Astrocyte of the cerebellum (primary cell): ENCODE measurements at regions not wholly inside any gene's neighbourhood (a gene's known extent, or its start where the extent isn't known, plus 50 kb on each side); places are given as distances from the start of the nearest gene placed in this dataset.

Source experiments
- DNase-seq: peaks from one replicate; pipeline ENCODE4 v3.0.0-alpha.2; 2011; ENCODE audit warnings: low read depth
- H3K4me3 ChIP-seq: 2 replicates; pipeline ENCODE4 v1.5.1; 2011; ENCODE audit warnings: mild to moderate bottlenecking, low read depth, low read length, moderate library complexity
- in situ Hi-C: cut with HindIII; loops from 2 replicates; pipeline ENCODE4 v1.10.0; 2017; ENCODE audit warnings: low sequenced_read_pairs
- TF ChIP-seq, protein P1 (sequence below): IDR thresholded peaks from 2 replicates; pipeline ENCODE4 v1.5.1; 2012; ENCODE audit warnings: low read length, low read depth, moderate library complexity, mild to moderate bottlenecking; ENCODE audit errors: missing control alignments

DNA sequence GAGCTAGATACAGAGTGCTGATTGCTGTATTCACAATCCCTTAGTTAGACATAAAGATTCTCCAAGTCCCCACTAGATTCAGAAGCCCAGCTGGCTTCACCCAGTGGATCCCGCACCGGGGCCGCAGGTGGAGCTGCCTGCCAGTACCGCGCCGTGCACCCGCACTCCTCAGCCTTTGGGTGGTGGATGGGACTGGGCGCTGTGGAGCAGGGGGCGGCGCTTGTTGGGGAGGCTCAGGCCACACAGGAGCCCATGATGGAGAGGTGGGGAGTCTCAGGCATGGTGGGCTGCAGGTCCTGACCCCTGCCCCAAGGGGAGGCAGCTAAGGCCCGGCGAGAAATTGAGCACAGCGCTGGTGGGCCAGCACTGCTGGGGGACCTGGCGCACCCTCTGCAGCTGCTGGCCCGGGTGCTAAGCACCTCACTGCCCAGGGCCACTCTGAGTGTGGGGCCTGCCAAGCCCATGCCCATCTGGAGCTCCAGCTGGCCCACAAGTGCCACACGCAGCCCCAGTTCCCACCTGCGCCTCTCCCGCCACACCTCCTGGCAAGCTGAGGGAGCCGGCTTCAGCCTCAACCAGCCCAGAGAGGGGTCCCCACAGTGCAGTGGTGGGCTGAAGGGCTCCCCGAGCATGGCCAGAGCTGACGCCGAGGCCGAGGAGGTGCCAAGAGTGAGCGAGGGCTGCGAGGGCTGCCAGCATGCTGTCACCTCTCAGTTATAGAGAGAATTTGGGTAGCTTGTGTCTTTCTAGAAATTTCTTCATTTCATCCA, 417.6 kb downstream of the METTL15 start:
- no peak for DNase-seq
- TF ChIP-seq, protein P1, sequence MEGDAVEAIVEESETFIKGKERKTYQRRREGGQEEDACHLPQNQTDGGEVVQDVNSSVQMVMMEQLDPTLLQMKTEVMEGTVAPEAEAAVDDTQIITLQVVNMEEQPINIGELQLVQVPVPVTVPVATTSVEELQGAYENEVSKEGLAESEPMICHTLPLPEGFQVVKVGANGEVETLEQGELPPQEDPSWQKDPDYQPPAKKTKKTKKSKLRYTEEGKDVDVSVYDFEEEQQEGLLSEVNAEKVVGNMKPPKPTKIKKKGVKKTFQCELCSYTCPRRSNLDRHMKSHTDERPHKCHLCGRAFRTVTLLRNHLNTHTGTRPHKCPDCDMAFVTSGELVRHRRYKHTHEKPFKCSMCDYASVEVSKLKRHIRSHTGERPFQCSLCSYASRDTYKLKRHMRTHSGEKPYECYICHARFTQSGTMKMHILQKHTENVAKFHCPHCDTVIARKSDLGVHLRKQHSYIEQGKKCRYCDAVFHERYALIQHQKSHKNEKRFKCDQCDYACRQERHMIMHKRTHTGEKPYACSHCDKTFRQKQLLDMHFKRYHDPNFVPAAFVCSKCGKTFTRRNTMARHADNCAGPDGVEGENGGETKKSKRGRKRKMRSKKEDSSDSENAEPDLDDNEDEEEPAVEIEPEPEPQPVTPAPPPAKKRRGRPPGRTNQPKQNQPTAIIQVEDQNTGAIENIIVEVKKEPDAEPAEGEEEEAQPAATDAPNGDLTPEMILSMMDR, result no peak
- in situ Hi-C loops, result no loop called here
- no peak overlapping the region for H3K4me3 ChIP-seq

DNA sequence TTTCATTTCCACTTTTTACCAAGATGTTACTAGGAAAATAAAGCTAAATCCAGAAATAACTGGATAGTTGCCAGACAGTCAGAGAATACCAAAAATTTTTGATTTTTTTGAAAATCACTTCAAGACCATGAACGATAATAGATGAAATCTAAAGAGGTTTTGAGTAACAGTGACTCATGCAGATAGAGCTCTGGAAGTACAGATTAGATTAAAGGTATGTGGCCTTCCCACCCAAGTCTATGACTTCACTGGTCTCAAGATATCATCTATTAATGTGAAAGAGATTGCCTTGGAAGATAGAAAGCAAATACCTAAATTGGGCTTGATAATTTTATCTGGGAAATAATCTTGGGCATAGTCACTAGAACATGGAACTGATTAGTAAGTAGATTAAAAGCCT, 415.9 kb downstream of the METTL15 start:
- in situ Hi-C loops, result no loop called here
- H3K4me3 ChIP-seq, result no peak overlapping the region
- no peak for DNase-seq
- TF ChIP-seq, protein P1, result no peak

DNA sequence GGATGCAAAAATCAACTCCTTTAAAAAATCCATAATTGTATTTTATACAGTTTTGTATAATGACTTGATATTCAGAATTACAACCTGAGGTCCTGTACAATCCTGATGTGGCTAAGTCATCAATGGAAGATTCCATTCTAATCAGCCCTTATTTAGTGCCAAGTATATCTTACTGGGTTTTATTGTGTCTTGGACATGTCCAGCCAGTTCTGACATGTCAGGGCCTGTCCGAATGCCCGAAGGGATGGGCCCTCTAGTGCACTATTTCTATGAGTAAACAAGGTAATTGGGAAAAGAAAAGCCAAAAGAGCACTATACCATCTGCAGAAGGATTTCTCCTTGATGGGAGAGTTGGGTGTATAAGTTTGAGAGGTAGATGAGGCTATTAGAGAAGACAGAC, 412.9 kb downstream of the METTL15 start:
- in situ Hi-C loops, result no loop called here
- TF ChIP-seq, protein P1, result no peak
- no peak for DNase-seq
- H3K4me3 ChIP-seq, result no peak overlapping the region

DNA sequence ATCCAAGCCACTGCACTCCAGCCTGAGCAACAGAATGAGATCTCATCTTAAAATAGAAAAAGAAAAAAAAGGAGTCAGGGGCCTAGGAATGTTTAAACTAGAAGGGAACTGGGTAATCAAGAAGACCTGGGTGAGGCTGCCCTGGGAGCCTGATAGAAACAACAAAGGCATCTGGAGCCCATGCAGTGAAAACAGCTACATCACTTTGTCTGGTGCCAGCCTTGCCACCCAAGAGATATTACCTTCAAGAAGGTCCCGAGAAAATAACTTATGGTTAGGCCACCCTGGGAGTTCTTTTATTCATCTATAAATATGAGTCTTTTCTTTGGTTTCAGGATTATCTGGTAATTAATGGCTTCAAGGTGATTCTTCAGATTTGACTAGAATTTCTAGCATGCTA, 412.1 kb downstream of the METTL15 start:
- TF ChIP-seq, protein P1, result no peak
- no peak overlapping the region for H3K4me3 ChIP-seq
- in situ Hi-C loops, result no loop called here
- DNase-seq, result no peak

DNA sequence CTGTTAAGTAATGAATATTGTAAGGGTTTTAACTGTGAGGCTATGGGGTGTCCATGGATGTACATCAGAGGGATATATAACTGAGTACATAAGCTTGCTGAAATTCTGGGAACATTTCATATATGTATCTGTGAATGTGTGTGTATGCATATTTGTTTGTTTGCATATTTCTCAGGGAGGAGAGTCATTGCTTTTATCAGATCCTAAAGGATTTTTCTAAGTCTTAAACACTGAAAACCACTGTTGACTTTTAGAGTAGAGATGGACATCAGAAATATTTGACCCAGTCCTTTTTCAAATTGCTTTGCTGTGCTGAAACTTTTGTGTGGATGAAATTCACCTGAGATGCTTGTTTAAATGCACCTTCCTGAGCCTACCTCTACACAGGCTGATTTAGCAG, 410.6 kb downstream of the METTL15 start:
- in situ Hi-C loops, result no loop called here
- TF ChIP-seq, protein P1, result no peak
- H3K4me3 ChIP-seq, result no peak overlapping the region
- DNase-seq, result no peak

DNA sequence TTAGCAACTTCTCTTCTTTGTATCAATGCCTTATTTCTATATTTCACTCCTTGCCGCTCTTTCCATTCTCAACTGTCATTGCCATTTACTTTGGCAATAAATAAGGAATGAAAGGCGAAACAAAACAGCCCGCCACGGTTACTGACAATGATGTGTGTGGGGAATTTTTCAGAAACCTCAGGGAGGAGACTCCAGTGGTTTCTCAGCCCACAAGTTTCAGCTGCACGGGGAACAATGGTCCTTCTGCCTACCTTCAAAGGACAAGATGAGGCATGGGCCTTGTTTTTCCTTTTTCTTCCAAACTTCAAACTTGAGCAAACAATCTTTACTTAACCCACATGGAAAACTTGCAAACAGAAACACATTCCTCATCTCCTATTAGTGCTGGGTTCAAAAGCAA, 409.4 kb downstream of the METTL15 start:
- TF ChIP-seq, protein P1, result no peak

More for the DNA sequence above, 409.4 kb downstream of the METTL15 start:
- no peak for DNase-seq
- H3K4me3 ChIP-seq, result no peak overlapping the region
- in situ Hi-C loops, result no loop called here
